CD8-positive, alpha-beta memory T cell (primary cell): ENCODE measurements at regions not wholly inside any gene's neighbourhood (a gene's known extent, or its start where the extent isn't known, plus 50 kb on each side); places are given as distances from the start of the nearest gene placed in this dataset.
"Not testable (repeated sequence)": the region's sequence is repeated elsewhere in the genome, so short reads cannot be mapped to it uniquely, and the experiment has no call there.

ENCODE experiments used
- CTCF ChIA-PET: fragments of 350-600 bp; sonication (Branson Sonifier 250); formaldehyde crosslinking; loops from one replicate; lab custom pipeline; 2021; ENCODE audit warnings: antibody characterized with exemption; lab: Charles Lee
- POLR2A ChIA-PET: fragments of 350-600 bp; sonication (Branson Sonifier 250); formaldehyde crosslinking; loops from one replicate; lab custom pipeline; 2021; ENCODE audit warnings: antibody characterized with exemption; lab: Charles Lee
- DNase-seq, 5 donors: peaks; one replicate each; pipeline versions ENCODE4 v3.0.0 to v3.0.0-alpha.2; 2020 to 2022; ENCODE audit warnings: mixed read lengths in 1 of 5
- H3K27ac ChIP-seq: one replicate; pipeline ENCODE4 v1.7.0; 2013; ENCODE audit warnings: low read depth, mild to moderate bottlenecking, low read length, moderate library complexity
- H3K27me3 ChIP-seq: 2 replicates; pipeline ENCODE4 v1.7.0; 2013; ENCODE audit warnings: low read length, mild to moderate bottlenecking; ENCODE audit not compliant: insufficient read depth, poor library complexity, severe bottlenecking
- H3K36me3 ChIP-seq: 2 replicates; pipeline ENCODE4 v1.7.0; 2013; ENCODE audit warnings: mild to moderate bottlenecking, low read length, moderate library complexity; ENCODE audit not compliant: insufficient read depth
- H3K4me1 ChIP-seq: 2 replicates; pipeline ENCODE4 v1.7.0; 2013; ENCODE audit warnings: mild to moderate bottlenecking, low read length, moderate library complexity; ENCODE audit not compliant: insufficient read depth
- H3K4me3 ChIP-seq: 2 replicates; pipeline ENCODE4 v1.7.0; 2013; ENCODE audit warnings: mild to moderate bottlenecking, low read length
- H3K9me3 ChIP-seq: 2 replicates; pipeline ENCODE4 v1.7.0; 2013; ENCODE audit warnings: mild to moderate bottlenecking, low read length
- H3K27ac Mint-ChIP-seq, 8 donors: one replicate each; pipeline ENCODE4 v1.8.0; 2020 to 2021; ENCODE audit warnings: mixed read lengths in 8 of 8, mild to moderate bottlenecking in 6 of 8, inconsistent platforms in 3 of 8, moderate library complexity in 3 of 8
- H3K27me3 Mint-ChIP-seq, 2 donors: one replicate each; pipeline ENCODE4 v1.8.0; 2020 to 2021; ENCODE audit warnings: mixed read lengths in 2 of 2, mild to moderate bottlenecking in 1 of 2, moderate library complexity in 1 of 2
- H3K36me3 Mint-ChIP-seq, 3 donors: one replicate each; pipeline ENCODE4 v1.8.0; 2020 to 2021; ENCODE audit warnings: mixed read lengths in 3 of 3, inconsistent platforms in 1 of 3, mild to moderate bottlenecking in 1 of 3
- H3K4me1 Mint-ChIP-seq, 3 donors: one replicate each; pipeline ENCODE4 v1.8.0; 2020 to 2021; ENCODE audit warnings: mixed read lengths in 3 of 3, inconsistent platforms in 1 of 3, mild to moderate bottlenecking in 1 of 3
- H3K4me3 Mint-ChIP-seq, 7 donors: one replicate each; pipeline ENCODE4 v1.8.0; 2020 to 2021; ENCODE audit warnings: mixed read lengths in 7 of 7, mild to moderate bottlenecking in 6 of 7, moderate library complexity in 4 of 7, inconsistent platforms in 2 of 7
- H3K9me3 Mint-ChIP-seq, 5 donors: one replicate each; pipeline ENCODE4 v1.8.0; 2020 to 2022; ENCODE audit warnings: mixed read lengths in 5 of 5, mild to moderate bottlenecking in 3 of 5, moderate library complexity in 2 of 5, inconsistent platforms in 1 of 5

- Mint-ChIP-seq H3K9me3 (peaks cover 4 to 14% (median 9%) of the 10 kb centered on the region in 5 donors), H3K36me3 (no peaks in the 10 kb centered on the region), H3K27me3 (no peaks in the 10 kb centered on the region), H3K27ac (no peak overlapping the region), H3K4me3 (no peak overlapping the region), H3K4me1 (no peaks in the 10 kb centered on the region)
- DNase-seq = no peak
- Histone ChIP-seq H3K27ac (no peak overlapping the region), H3K9me3 (no peaks in the 10 kb centered on the region), H3K4me1 (no peaks in the 10 kb centered on the region), H3K27me3 (no peaks in the 10 kb centered on the region), H3K4me3 (no peak overlapping the region), H3K36me3 (no peaks in the 10 kb centered on the region)
- ChIA-PET POLR2A (no interaction called here), CTCF (no interaction called here)
Observed at GRCh38 chr3:22012471-22012870, 261.5 kb upstream of the ZNF385D start.

- CTCF ChIA-PET = no interaction called here
- no peaks in the 10 kb centered on the region for H3K4me1 Mint-ChIP-seq
Observed at GRCh38 chr3:22013641-22014040, 262.6 kb upstream of the ZNF385D start.

GRCh38 chr3:22016197-22016596, 265.2 kb upstream of the ZNF385D start:
- no peak overlapping the region for H3K27ac ChIP-seq
- H3K9me3 ChIP-seq = no peaks in the 10 kb centered on the region
- Mint-ChIP-seq H3K27me3 (no peaks in the 10 kb centered on the region), H3K27ac (no peak overlapping the region), H3K4me3 (no peak overlapping the region), H3K36me3 (no peaks in the 10 kb centered on the region), H3K9me3 (peaks cover 3 to 9% (median 5%) of the 10 kb centered on the region in 5 donors), H3K4me1 (no peaks in the 10 kb centered on the region)
- ChIA-PET CTCF (no interaction called here), POLR2A (no interaction called here)
- H3K4me1 ChIP-seq = no peaks in the 10 kb centered on the region
- no peak for DNase-seq
- no peaks in the 10 kb centered on the region for H3K27me3 ChIP-seq
- H3K4me3 ChIP-seq = no peak overlapping the region
- H3K36me3 ChIP-seq = no peaks in the 10 kb centered on the region

More at GRCh38 chr3:22013641-22014040, 262.6 kb upstream of the ZNF385D start:
- DNase-seq = no peak
- Histone ChIP-seq H3K27me3 (no peaks in the 10 kb centered on the region), H3K9me3 (no peaks in the 10 kb centered on the region), H3K4me3 (no peak overlapping the region), H3K36me3 (no peaks in the 10 kb centered on the region), H3K4me1 (no peaks in the 10 kb centered on the region), H3K27ac (no peak overlapping the region)
- H3K9me3 Mint-ChIP-seq = peaks cover 4 to 14% (median 6%) of the 10 kb centered on the region in 5 donors
- no peaks in the 10 kb centered on the region for H3K36me3 Mint-ChIP-seq
- no peak overlapping the region for H3K4me3 Mint-ChIP-seq
- H3K27me3 Mint-ChIP-seq = no peaks in the 10 kb centered on the region
- no peak overlapping the region for H3K27ac Mint-ChIP-seq
- POLR2A ChIA-PET = no interaction called here

- H3K9me3 ChIP-seq, H3K4me3 Mint-ChIP-seq, POLR2A ChIA-PET, H3K27me3 ChIP-seq, H3K4me1 Mint-ChIP-seq, DNase-seq, H3K36me3 Mint-ChIP-seq, H3K27me3 Mint-ChIP-seq, H3K27ac Mint-ChIP-seq, H3K36me3 ChIP-seq, H3K4me3 ChIP-seq, H3K4me1 ChIP-seq, H3K27ac ChIP-seq, CTCF ChIA-PET: not testable (repeated sequence)
- peaks cover 2 to 23% (median 6%) of the 10 kb centered on the region in 5 donors for H3K9me3 Mint-ChIP-seq
Observed at GRCh38 chr3:22024638-22025037, 273.6 kb upstream of the ZNF385D start.

GRCh38 chr3:22029480-22029879, 278.5 kb upstream of the ZNF385D start:
- ChIA-PET CTCF (no interaction called here), POLR2A (no interaction called here)
- no peaks in the 10 kb centered on the region for H3K27me3 Mint-ChIP-seq
- no peak overlapping the region for H3K27ac Mint-ChIP-seq
- H3K4me3 Mint-ChIP-seq = no peak overlapping the region
- DNase-seq = no peak
- H3K9me3 Mint-ChIP-seq = peaks cover 2 to 27% (median 6%) of the 10 kb centered on the region in 5 donors
- no peaks in the 10 kb centered on the region for H3K9me3 ChIP-seq
- no peak overlapping the region for H3K27ac ChIP-seq
- no peak overlapping the region for H3K4me3 ChIP-seq
- no peaks in the 10 kb centered on the region for H3K36me3 Mint-ChIP-seq
- no peaks in the 10 kb centered on the region for H3K4me1 Mint-ChIP-seq
- H3K36me3 ChIP-seq = no peaks in the 10 kb centered on the region
- H3K4me1 ChIP-seq = no peaks in the 10 kb centered on the region
- no peaks in the 10 kb centered on the region for H3K27me3 ChIP-seq

GRCh38 chr3:22039161-22039560, 288.2 kb upstream of the ZNF385D start:
- Mint-ChIP-seq H3K4me3 (no peak overlapping the region), H3K9me3 (peaks cover 2 to 17% (median 6%) of the 10 kb centered on the region in 5 donors), H3K27ac (no peak overlapping the region), H3K36me3 (peaks cover 0 to 2% (median 0%) of the 10 kb centered on the region in 3 donors), H3K27me3 (no peaks in the 10 kb centered on the region), H3K4me1 (no peaks in the 10 kb centered on the region)
- ChIA-PET POLR2A (no interaction called here), CTCF (no interaction called here)
- Histone ChIP-seq H3K27ac (no peak overlapping the region), H3K9me3 (no peaks in the 10 kb centered on the region), H3K27me3 (no peaks in the 10 kb centered on the region), H3K4me3 (no peak overlapping the region), H3K4me1 (no peaks in the 10 kb centered on the region), H3K36me3 (no peaks in the 10 kb centered on the region)
- no peak for DNase-seq

GRCh38 chr3:22040150-22040549, 289.1 kb upstream of the ZNF385D start:
- H3K36me3 ChIP-seq = no peaks in the 10 kb centered on the region

GRCh38 chr3:22045882-22046281, 294.9 kb upstream of the ZNF385D start:
- H3K27ac ChIP-seq = no peak overlapping the region
- no peak overlapping the region for H3K27ac Mint-ChIP-seq
- no peaks in the 10 kb centered on the region for H3K27me3 ChIP-seq
- no peak for DNase-seq
- H3K4me3 ChIP-seq = no peak overlapping the region
- H3K27me3 Mint-ChIP-seq = no peaks in the 10 kb centered on the region
- no peaks in the 10 kb centered on the region for H3K36me3 ChIP-seq
- no peak overlapping the region for H3K4me3 Mint-ChIP-seq
- H3K9me3 Mint-ChIP-seq = peaks cover 9 to 21% (median 14%) of the 10 kb centered on the region in 5 donors
- no peaks in the 10 kb centered on the region for H3K9me3 ChIP-seq
- ChIA-PET POLR2A (no interaction called here), CTCF (no interaction called here)
- peaks cover 0 to 2% (median 0%) of the 10 kb centered on the region in 3 donors for H3K36me3 Mint-ChIP-seq
- no peaks in the 10 kb centered on the region for H3K4me1 Mint-ChIP-seq
- H3K4me1 ChIP-seq = no peaks in the 10 kb centered on the region

More at GRCh38 chr3:22040150-22040549, 289.1 kb upstream of the ZNF385D start:
- DNase-seq = no peak
- H3K27ac ChIP-seq = no peak overlapping the region
- no peaks in the 10 kb centered on the region for H3K9me3 ChIP-seq
- Mint-ChIP-seq H3K9me3 (peaks cover 2 to 22% (median 8%) of the 10 kb centered on the region in 5 donors), H3K27me3 (no peaks in the 10 kb centered on the region), H3K27ac (no peak overlapping the region), H3K36me3 (peaks cover 0 to 2% (median 0%) of the 10 kb centered on the region in 3 donors), H3K4me1 (no peaks in the 10 kb centered on the region), H3K4me3 (no peak overlapping the region)
- H3K4me3 ChIP-seq = no peak overlapping the region
- H3K4me1 ChIP-seq = no peaks in the 10 kb centered on the region
- no peaks in the 10 kb centered on the region for H3K27me3 ChIP-seq
- POLR2A ChIA-PET = no interaction called here
- CTCF ChIA-PET = no interaction called here

- CTCF ChIA-PET = no interaction called here
- H3K27me3 Mint-ChIP-seq = no peaks in the 10 kb centered on the region
- H3K27ac ChIP-seq = no peak overlapping the region
- POLR2A ChIA-PET = no interaction called here
- H3K9me3 Mint-ChIP-seq = peaks cover 0 to 20% (median 8%) of the 10 kb centered on the region in 5 donors
- H3K4me1 ChIP-seq = no peaks in the 10 kb centered on the region
- H3K36me3 Mint-ChIP-seq = no peaks in the 10 kb centered on the region
- H3K36me3 ChIP-seq = no peaks in the 10 kb centered on the region
- H3K27me3 ChIP-seq = no peaks in the 10 kb centered on the region
- no peak overlapping the region for H3K27ac Mint-ChIP-seq
- no peaks in the 10 kb centered on the region for H3K9me3 ChIP-seq
- no peak overlapping the region for H3K4me3 Mint-ChIP-seq
- H3K4me1 Mint-ChIP-seq = no peaks in the 10 kb centered on the region
- DNase-seq = no peak
- H3K4me3 ChIP-seq = no peak overlapping the region
Observed at GRCh38 chr3:22063500-22063899, 312.5 kb upstream of the ZNF385D start.
